Prostate gland (tissue), 2 donors: ENCODE measurements at regions not wholly inside any gene's neighbourhood (a gene's known extent, or its start where the extent isn't known, plus 50 kb on each side); places are given as distances from the start of the nearest gene placed in this dataset.

Source experiments
- POLR2AphosphoS5 ChIP-seq: sonication (generic); formaldehyde crosslinking; IDR thresholded peaks from one replicate; pipeline ENCODE4 v1.6.1; 2017; ENCODE audit warnings: antibody characterized with exemption
- TF ChIP-seq, protein P1 (sequence below), 4 experiments: fragments of 200-600 bp in 2 of 4; fragments of 450-650 bp in 2 of 4; sonication (generic) in 2 of 4; IDR thresholded peaks; 1 replicate in 3 of 4; 2 replicates in 1 of 4; pipeline ENCODE4 v1.5.1; 2016 to 2019; ENCODE audit warnings: antibody characterized with exemption in 4 of 4, mild to moderate bottlenecking in 2 of 4, moderate library complexity in 2 of 4

- no peak for TF ChIP-seq POLR2AphosphoS5
- TF ChIP-seq, protein P1, sequence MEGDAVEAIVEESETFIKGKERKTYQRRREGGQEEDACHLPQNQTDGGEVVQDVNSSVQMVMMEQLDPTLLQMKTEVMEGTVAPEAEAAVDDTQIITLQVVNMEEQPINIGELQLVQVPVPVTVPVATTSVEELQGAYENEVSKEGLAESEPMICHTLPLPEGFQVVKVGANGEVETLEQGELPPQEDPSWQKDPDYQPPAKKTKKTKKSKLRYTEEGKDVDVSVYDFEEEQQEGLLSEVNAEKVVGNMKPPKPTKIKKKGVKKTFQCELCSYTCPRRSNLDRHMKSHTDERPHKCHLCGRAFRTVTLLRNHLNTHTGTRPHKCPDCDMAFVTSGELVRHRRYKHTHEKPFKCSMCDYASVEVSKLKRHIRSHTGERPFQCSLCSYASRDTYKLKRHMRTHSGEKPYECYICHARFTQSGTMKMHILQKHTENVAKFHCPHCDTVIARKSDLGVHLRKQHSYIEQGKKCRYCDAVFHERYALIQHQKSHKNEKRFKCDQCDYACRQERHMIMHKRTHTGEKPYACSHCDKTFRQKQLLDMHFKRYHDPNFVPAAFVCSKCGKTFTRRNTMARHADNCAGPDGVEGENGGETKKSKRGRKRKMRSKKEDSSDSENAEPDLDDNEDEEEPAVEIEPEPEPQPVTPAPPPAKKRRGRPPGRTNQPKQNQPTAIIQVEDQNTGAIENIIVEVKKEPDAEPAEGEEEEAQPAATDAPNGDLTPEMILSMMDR (IDR thresholded peaks at IDR 0.05), result no peak
These were observed 869.2 kb downstream of the MRPL39 start for GRCh38 chr21:24738063-24738462.
